ENCODE measurements at regions not wholly inside any gene's neighbourhood (a gene's known extent, or its start where the extent isn't known, plus 50 kb on each side); places are given as distances from the start of the nearest gene placed in this dataset.
"Not testable (repeated sequence)": the region's sequence is repeated elsewhere in the genome, so short reads cannot be mapped to it uniquely, and the experiment has no call there.

DNA sequence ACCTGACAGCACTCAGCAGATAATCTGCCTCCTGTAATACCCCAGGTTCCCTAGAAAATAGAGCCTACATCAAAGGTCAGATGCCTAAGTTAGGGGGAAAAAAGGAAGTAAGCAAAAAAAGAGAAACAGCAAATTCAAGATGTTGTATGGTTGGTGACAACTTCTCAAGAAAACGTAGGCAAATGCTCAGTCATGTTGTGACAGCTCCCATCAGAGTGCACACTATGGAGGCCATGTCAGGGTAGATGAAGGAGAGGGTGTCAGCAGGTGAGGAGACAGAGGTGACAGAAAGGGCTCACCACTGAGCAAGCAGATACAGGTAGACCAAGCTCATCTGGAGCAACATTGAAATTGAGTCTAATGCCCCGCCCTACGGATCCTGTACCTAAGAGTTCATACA is 356.8 kb upstream of the BRINP1 start:
- Mint-ChIP-seq H3K9me3 (no peaks in the 10 kb centered on the region), H3K27ac (no peak overlapping the region), H3K4me1 (no peaks in the 10 kb centered on the region), H3K36me3 (ENCODE audit: low read depth) (no peaks in the 10 kb centered on the region), H3K27me3 (no peaks in the 10 kb centered on the region), H3K4me3 (no peak overlapping the region)
- ATAC-seq (no peak), DNase-seq (no peak)

GRCh38 chr9:119722384-119722783 is 353.1 kb upstream of the BRINP1 start:
- Mint-ChIP-seq H3K27ac (no peak overlapping the region), H3K9me3 (no peaks in the 10 kb centered on the region), H3K27me3 (peaks cover 2% of the 10 kb centered on the region), H3K36me3 (ENCODE audit: low read depth) (no peaks in the 10 kb centered on the region), H3K4me1 (no peaks in the 10 kb centered on the region), H3K4me3 (no peak overlapping the region)
- no peak for ATAC-seq
- DNase-seq = no peak

- DNase-seq (no peak), ATAC-seq (no peak)
- H3K27me3 Mint-ChIP-seq = no peaks in the 10 kb centered on the region
- H3K36me3 Mint-ChIP-seq (ENCODE audit: low read depth) = no peaks in the 10 kb centered on the region
- no peak overlapping the region for H3K4me3 Mint-ChIP-seq
- peaks cover 12% of the 10 kb centered on the region for H3K9me3 Mint-ChIP-seq
- no peaks in the 10 kb centered on the region for H3K4me1 Mint-ChIP-seq
- H3K27ac Mint-ChIP-seq = no peak overlapping the region
Measured at GRCh38 chr9:119712325-119712724, 343.1 kb upstream of the BRINP1 start.

GRCh38 chr9:119709431-119709830 is 340.2 kb upstream of the BRINP1 start:
- no peaks in the 10 kb centered on the region for H3K27me3 Mint-ChIP-seq
- ATAC-seq (no peak), DNase-seq (no peak)
- H3K4me1 Mint-ChIP-seq = no peaks in the 10 kb centered on the region
- H3K27ac Mint-ChIP-seq = no peak overlapping the region
- no peaks in the 10 kb centered on the region for H3K36me3 Mint-ChIP-seq (ENCODE audit: low read depth)
- no peak overlapping the region for H3K4me3 Mint-ChIP-seq
- peaks cover 9% of the 10 kb centered on the region for H3K9me3 Mint-ChIP-seq

DNA sequence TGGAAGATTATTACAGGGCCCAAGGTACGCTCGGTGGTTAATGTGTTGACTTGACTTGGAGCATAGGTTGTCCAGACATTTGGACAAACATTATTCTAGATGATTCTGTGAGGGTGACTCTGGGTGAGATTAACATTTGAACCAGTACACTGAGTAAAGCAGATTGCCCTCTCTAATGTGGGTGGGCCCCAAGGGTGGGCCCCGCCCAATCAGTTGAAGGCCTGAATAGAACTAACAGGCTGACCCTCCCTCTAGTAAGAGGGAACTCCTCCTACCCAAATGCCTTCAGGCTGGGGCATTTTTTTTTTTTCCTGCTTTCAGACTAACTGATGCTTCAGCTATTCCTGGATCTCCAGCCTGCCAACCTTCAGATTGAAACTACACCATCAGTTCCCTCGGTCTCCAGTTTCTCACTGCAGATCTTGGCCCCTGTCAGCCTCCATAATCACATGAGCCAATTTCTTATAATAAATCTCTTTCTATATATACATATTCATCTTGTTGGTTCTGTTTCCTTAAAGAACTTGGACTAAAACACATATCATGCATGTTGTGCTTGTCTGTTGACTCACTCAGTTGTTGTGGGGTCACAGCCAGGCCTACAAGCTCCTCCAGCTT is 338.1 kb upstream of the BRINP1 start:
- Mint-ChIP-seq H3K9me3 (peaks cover 9% of the 10 kb centered on the region), H3K4me3 (no peak overlapping the region)
- ATAC-seq = no peak

DNA sequence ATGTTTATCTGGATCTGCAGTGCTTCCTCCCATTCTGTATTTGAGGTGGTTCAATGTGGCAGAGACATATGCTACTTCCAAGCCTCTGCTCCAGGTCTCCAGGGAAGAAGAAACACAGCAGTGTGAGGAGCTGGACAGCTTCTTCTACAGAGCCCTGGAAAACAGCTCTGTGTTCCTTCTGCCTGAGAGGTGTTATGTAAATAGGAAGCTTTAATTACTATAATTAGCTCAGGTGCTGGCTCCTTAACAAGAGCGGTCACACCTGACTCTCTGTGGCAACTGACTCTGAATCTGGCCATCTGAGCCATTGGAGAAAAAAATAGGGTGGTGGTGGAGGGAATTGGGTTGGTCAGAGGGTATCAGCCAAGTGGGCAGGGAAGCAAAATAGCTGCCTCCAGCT is 332.4 kb upstream of the BRINP1 start:
- peaks cover 5% of the 10 kb centered on the region for H3K9me3 Mint-ChIP-seq
- H3K36me3 Mint-ChIP-seq (ENCODE audit: low read depth) = no peaks in the 10 kb centered on the region
- no peak overlapping the region for H3K4me3 Mint-ChIP-seq
- H3K4me1 Mint-ChIP-seq = no peaks in the 10 kb centered on the region
- peaks cover 4% of the 10 kb centered on the region for H3K27me3 Mint-ChIP-seq
- no peak overlapping the region for H3K27ac Mint-ChIP-seq
- DNase-seq = no peak
- no peak for ATAC-seq

More for the DNA sequence above, 338.1 kb upstream of the BRINP1 start:
- no peaks in the 10 kb centered on the region for H3K4me1 Mint-ChIP-seq
- no peak overlapping the region for H3K27ac Mint-ChIP-seq
- no peak for DNase-seq
- no peaks in the 10 kb centered on the region for H3K27me3 Mint-ChIP-seq
- H3K36me3 Mint-ChIP-seq (ENCODE audit: low read depth) = no peaks in the 10 kb centered on the region

DNA sequence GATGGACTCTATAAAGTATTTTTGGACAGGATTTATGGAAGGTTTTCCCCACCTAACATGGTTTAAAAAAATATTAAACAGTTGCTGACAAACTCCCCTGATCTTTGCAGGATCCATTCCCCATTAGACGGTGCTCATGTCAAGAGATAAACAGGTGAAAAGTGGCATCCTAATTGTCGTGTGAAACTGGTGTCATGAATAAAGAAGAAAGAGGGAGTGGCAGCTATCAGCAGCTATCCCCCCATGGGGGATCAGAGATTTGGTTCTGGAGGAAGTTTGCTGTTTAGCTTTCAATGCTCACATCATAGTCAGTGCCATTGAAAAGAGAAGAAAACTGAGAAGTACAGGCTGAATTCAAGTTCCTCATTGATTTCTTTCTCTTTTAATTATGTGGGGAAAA is 329.3 kb upstream of the BRINP1 start:
- Mint-ChIP-seq H3K4me1 (no peaks in the 10 kb centered on the region), H3K9me3 (peaks cover 9% of the 10 kb centered on the region), H3K27ac (no peak overlapping the region), H3K4me3 (no peak overlapping the region), H3K36me3 (ENCODE audit: low read depth) (no peaks in the 10 kb centered on the region), H3K27me3 (peaks cover 4% of the 10 kb centered on the region)
- ATAC-seq = no peak
- no peak for DNase-seq

GRCh38 chr9:119697996-119698395 is 328.8 kb upstream of the BRINP1 start:
- no peak for DNase-seq
- Mint-ChIP-seq H3K4me1 (no peaks in the 10 kb centered on the region), H3K27me3 (peaks cover 4% of the 10 kb centered on the region), H3K9me3 (peaks cover 9% of the 10 kb centered on the region), H3K27ac (no peak overlapping the region), H3K4me3 (no peak overlapping the region), H3K36me3 (ENCODE audit: low read depth) (no peaks in the 10 kb centered on the region)
- ATAC-seq = no peak

DNA sequence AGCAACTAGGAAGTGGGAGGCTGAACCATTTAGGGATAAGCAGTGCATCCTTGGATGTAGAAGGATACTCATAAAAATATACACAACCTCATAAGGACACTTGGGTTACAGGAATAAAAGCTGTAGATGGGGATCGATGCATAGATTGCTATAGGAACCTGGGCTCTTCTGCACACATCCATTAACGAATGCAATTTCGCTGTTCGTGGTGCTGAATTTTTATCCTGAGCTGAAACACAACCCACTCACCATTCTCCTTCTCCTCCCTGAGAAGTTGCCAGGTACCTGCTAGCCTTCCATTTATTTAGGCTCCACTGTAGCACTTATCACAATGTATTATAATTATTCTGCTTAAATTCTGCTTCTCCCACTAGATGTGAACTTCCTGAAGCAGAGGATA is 320.6 kb upstream of the BRINP1 start:
- Mint-ChIP-seq H3K36me3 (ENCODE audit: low read depth) (no peaks in the 10 kb centered on the region), H3K4me1 (no peaks in the 10 kb centered on the region), H3K27me3 (no peaks in the 10 kb centered on the region)

GRCh38 chr9:119688547-119688946 is 319.3 kb upstream of the BRINP1 start:
- no peaks in the 10 kb centered on the region for H3K27me3 Mint-ChIP-seq
- DNase-seq = no peak
- ATAC-seq = no peak
- no peaks in the 10 kb centered on the region for H3K4me1 Mint-ChIP-seq
- no peaks in the 10 kb centered on the region for H3K36me3 Mint-ChIP-seq (ENCODE audit: low read depth)
- H3K27ac Mint-ChIP-seq = no peak overlapping the region
- H3K9me3 Mint-ChIP-seq = no peaks in the 10 kb centered on the region
- no peak overlapping the region for H3K4me3 Mint-ChIP-seq

More for the DNA sequence above, 320.6 kb upstream of the BRINP1 start:
- H3K9me3 Mint-ChIP-seq = peaks cover 2% of the 10 kb centered on the region
- DNase-seq (no peak), ATAC-seq (no peak)
- H3K27ac Mint-ChIP-seq = no peak overlapping the region
- H3K4me3 Mint-ChIP-seq = no peak overlapping the region

DNA sequence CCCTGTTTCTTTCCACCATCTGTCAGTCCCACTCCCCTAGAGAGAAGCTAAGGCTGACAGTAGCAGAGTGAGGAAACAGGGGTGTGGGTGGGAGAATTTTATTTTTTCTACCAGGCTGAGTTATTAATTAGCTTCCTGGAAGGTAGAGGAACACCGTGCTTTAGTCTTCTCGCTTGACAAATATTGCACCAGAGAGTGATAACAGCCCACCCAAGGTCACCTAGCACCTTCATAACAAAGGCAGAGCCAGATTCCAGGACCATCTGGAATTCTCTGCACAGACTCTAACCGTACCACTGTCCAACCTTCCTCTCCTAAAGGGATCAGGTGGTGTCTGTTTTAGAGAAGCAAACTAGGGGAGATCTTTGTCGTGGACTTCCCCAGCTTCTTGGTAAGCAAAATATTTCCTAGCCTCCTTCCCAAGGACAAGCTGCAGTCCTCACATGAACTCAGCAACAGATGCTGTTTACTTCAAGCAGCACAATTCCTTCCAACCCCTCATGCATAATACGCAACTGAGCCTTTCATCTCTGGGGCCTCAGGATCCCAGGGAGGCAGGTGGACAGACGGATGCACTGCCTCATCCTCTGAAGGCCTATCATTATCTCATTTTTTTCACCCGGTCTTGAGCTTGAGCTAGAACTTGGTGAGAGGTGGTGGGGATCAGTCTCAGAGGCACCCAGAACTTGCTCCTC is 308.7 kb upstream of the BRINP1 start:
- Mint-ChIP-seq H3K36me3 (ENCODE audit: low read depth) (no peaks in the 10 kb centered on the region), H3K9me3 (peaks cover 3% of the 10 kb centered on the region), H3K27ac (no peak overlapping the region), H3K4me3 (no peak overlapping the region), H3K27me3 (no peaks in the 10 kb centered on the region), H3K4me1 (no peaks in the 10 kb centered on the region)
- no peak for ATAC-seq
- no peak for DNase-seq

DNA sequence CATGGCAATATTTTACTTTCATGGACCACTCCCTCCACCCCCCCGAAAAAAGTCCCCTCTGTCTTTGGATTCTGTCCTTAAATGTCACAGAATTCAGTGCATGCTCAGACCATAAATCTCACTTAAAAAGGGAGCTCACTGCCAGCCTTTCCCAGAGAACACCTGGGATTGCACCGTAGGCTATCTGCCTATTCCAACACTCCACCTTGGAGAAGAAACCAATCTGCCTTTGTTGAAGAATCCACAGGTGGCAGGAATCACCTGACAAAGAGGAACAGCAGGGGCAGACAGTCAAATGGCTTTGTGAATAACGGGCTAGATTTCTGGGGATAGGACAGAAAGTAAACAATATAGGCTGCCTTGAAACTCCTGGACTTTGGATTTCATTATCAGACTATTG is 306.7 kb upstream of the BRINP1 start:
- Mint-ChIP-seq H3K27me3 (no peaks in the 10 kb centered on the region), H3K9me3 (peaks cover 3% of the 10 kb centered on the region), H3K27ac (no peak overlapping the region), H3K4me1 (no peaks in the 10 kb centered on the region), H3K4me3 (no peak overlapping the region), H3K36me3 (ENCODE audit: low read depth) (no peaks in the 10 kb centered on the region)
- DNase-seq = no peak
- ATAC-seq = no peak

DNA sequence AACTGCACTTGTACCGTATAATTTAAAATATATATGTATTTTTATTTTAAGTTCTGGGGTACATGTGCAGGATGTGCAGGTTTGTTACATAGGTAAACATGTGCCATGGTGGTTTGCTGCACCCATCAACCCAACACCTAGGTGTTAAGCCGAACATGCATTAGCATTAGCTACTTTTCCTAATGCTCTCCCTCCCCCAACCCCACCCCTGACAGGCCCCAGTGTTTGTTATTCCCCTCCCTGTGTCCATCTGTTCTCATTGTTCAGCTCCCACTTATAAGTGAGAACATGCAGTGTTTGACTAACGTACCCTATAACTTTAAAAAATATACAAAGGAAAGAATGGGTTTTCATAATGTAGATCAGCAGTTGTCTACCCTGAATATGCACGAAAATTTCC is 303.5 kb upstream of the BRINP1 start:
- H3K36me3 Mint-ChIP-seq (ENCODE audit: low read depth); ATAC-seq; H3K4me3 Mint-ChIP-seq; H3K9me3 Mint-ChIP-seq; DNase-seq; H3K27me3 Mint-ChIP-seq; H3K4me1 Mint-ChIP-seq; H3K27ac Mint-ChIP-seq: not testable (repeated sequence)

GRCh38 chr9:119667916-119668315 is 298.7 kb upstream of the BRINP1 start:
- no peaks in the 10 kb centered on the region for H3K27me3 Mint-ChIP-seq
- no peak overlapping the region for H3K4me3 Mint-ChIP-seq
- no peak for ATAC-seq
- peaks cover 1% of the 10 kb centered on the region for H3K9me3 Mint-ChIP-seq
- H3K27ac Mint-ChIP-seq = no peak overlapping the region
- DNase-seq = no peak
- H3K4me1 Mint-ChIP-seq = no peaks in the 10 kb centered on the region
- no peaks in the 10 kb centered on the region for H3K36me3 Mint-ChIP-seq (ENCODE audit: low read depth)

DNA sequence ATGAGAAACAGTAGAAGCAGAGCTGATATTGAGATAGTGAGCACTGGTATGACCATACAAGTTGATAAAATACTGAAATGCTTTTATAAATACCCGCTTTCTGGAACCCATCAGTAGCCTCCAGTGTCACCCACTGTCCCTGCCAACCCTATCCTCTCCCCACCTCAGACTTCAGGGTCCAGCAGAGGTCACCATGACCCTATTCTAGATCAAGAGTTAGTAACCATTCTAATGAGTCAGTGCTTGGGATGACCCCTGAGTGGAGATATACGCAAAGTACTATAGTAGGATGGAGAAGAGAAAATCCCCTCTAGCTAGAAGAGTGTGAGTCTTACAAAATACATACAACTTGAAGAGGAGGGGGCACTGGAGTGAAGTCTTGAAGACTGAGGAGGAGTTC is 297.9 kb upstream of the BRINP1 start:
- ATAC-seq (no peak), DNase-seq (no peak)
- Mint-ChIP-seq H3K4me1 (no peaks in the 10 kb centered on the region), H3K36me3 (ENCODE audit: low read depth) (no peaks in the 10 kb centered on the region), H3K4me3 (no peak overlapping the region), H3K27me3 (no peaks in the 10 kb centered on the region), H3K27ac (no peak overlapping the region), H3K9me3 (peaks cover 4% of the 10 kb centered on the region)

GRCh38 chr9:119662329-119662728 is 293.1 kb upstream of the BRINP1 start:
- H3K4me1 Mint-ChIP-seq = no peaks in the 10 kb centered on the region
- no peak for DNase-seq
- H3K27ac Mint-ChIP-seq = no peak overlapping the region
- H3K36me3 Mint-ChIP-seq (ENCODE audit: low read depth) = no peaks in the 10 kb centered on the region
- no peak overlapping the region for H3K4me3 Mint-ChIP-seq
- H3K9me3 Mint-ChIP-seq = peaks cover 4% of the 10 kb centered on the region
- no peaks in the 10 kb centered on the region for H3K27me3 Mint-ChIP-seq
- ATAC-seq = no peak
